ENCODE measurements at regions not wholly inside any gene's neighbourhood (a gene's known extent, or its start where the extent isn't known, plus 50 kb on each side); places are given as distances from the start of the nearest gene placed in this dataset.

DNA sequence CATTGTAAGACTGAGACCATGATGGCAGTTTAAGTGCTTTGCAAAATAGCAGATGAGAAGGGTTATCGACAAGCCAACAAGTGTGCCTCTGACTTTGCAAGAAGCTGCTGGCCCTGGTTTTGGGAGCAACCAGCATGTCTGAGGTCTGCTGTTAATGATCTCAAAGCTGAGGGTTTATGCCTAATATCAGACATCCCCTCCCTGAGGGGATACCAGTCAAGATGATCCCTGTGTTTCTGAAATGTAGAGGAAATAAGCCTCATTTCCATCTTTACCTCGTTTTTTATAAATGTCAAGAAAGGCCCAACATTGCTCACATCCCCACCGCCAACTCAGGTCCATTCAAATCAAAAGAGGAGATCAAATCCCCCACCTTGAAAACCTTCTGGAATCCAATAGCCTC, 120.6 kb downstream of the MYCN start:
- Histone ChIP-seq H2AFZ (ENCODE audit: low read depth, low read length, severe bottlenecking) (no peak overlapping the region), H3K79me2 (ENCODE audit: insufficient read depth, low read length) (no peaks in the 10 kb centered on the region), H3F3A (ENCODE audit: insufficient read depth) (no peaks in the 10 kb centered on the region), H3K4me2 (ENCODE audit: low read depth, low read length, poor library complexity, severe bottlenecking) (no peak overlapping the region), H3K9me2 (replicated peaks; ENCODE audit: insufficient read depth, low read length) (no peaks in the 10 kb centered on the region), H3K9me3 (ENCODE audit: insufficient read depth, low read length) (peaks cover 13% of the 10 kb centered on the region; the same call in 1 of the 2 replicates), H3K9ac (ENCODE audit: low read length) (no peak overlapping the region), H3K27ac (ENCODE audit: low read depth, low read length) (no peak overlapping the region), H3K4me3 (ENCODE audit: insufficient read depth, low read length, poor library complexity, severe bottlenecking) (no peak overlapping the region), H3K36me3 (ENCODE audit: low read length) (no peaks in the 10 kb centered on the region), H3K27me3 (ENCODE audit: low read length) (no peaks in the 10 kb centered on the region), H4K20me1 (ENCODE audit: low read depth, low read length) (no peaks in the 10 kb centered on the region)
- TF ChIP-seq EZH2phosphoT487 (conservative IDR thresholded peaks at IDR 0.05; ENCODE audit: low read length): no peak
- TF ChIP-seq, protein P1, sequence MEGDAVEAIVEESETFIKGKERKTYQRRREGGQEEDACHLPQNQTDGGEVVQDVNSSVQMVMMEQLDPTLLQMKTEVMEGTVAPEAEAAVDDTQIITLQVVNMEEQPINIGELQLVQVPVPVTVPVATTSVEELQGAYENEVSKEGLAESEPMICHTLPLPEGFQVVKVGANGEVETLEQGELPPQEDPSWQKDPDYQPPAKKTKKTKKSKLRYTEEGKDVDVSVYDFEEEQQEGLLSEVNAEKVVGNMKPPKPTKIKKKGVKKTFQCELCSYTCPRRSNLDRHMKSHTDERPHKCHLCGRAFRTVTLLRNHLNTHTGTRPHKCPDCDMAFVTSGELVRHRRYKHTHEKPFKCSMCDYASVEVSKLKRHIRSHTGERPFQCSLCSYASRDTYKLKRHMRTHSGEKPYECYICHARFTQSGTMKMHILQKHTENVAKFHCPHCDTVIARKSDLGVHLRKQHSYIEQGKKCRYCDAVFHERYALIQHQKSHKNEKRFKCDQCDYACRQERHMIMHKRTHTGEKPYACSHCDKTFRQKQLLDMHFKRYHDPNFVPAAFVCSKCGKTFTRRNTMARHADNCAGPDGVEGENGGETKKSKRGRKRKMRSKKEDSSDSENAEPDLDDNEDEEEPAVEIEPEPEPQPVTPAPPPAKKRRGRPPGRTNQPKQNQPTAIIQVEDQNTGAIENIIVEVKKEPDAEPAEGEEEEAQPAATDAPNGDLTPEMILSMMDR (IDR thresholded peaks at IDR 0.05; ENCODE audit: insufficient read depth, low read length, poor library complexity, severe bottlenecking): no peak

DNA sequence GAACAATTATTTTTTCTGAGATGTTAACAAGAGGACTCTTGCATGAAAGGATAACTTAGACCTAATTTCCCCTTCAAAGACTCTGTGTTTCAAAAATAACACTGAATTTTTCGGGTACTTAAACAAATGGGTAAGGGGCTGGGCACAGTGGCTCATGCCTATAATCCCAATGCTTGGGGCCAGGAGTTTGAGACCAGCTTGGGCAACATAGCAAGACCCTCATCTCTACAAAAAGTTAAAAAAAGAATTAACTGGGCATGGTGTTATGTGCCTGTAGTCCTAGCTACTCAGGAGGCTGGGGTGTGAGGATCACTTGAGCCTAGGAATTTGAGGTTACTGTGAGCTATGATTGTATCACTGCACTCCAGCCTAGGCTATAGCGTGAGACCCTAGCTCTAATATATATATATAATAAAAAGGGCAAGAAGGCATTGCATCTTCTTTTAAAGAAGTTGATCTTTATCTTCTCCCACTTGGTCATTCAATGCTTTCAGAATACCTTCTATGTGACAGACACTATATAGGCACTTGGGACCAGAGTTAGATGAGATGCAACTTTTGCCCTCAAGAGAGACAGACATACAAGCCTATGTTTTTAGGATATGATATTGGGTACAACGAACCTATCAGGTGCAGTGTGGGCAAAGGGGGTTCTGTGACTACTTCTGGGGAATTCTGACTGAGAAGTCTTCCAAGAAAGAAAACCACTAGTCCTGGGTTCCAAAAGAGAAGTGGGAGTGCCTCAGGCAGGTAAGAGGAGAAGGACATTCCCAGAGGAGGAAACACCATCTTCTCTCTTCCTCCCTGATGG, 120.0 kb downstream of the MYCN start:
- Histone ChIP-seq H3K36me3 (ENCODE audit: low read length) (no peaks in the 10 kb centered on the region), H4K20me1 (ENCODE audit: low read depth, low read length) (no peaks in the 10 kb centered on the region), H3K79me2 (ENCODE audit: insufficient read depth, low read length) (no peaks in the 10 kb centered on the region), H3K27me3 (ENCODE audit: low read length) (no peaks in the 10 kb centered on the region), H3K27ac (ENCODE audit: low read depth, low read length) (no peak overlapping the region), H3K4me3 (ENCODE audit: insufficient read depth, low read length, poor library complexity, severe bottlenecking) (no peak overlapping the region), H3K4me2 (ENCODE audit: low read depth, low read length, poor library complexity, severe bottlenecking) (no peak overlapping the region), H3K9me2 (replicated peaks; ENCODE audit: insufficient read depth, low read length) (no peaks in the 10 kb centered on the region), H3F3A (ENCODE audit: insufficient read depth) (no peaks in the 10 kb centered on the region), H3K9me3 (ENCODE audit: insufficient read depth, low read length) (peaks cover 13% of the 10 kb centered on the region; the same call in 1 of the 2 replicates), H2AFZ (ENCODE audit: low read depth, low read length, severe bottlenecking) (no peak overlapping the region), H3K9ac (ENCODE audit: low read length) (no peak overlapping the region)
- TF ChIP-seq, protein P1 (IDR thresholded peaks at IDR 0.05; ENCODE audit: insufficient read depth, low read length, poor library complexity, severe bottlenecking): no peak
- TF ChIP-seq EZH2phosphoT487 (conservative IDR thresholded peaks at IDR 0.05; ENCODE audit: low read length): no peak

GRCh38 chr2:16059393-16060016, 119.2 kb downstream of the MYCN start:
- Histone ChIP-seq H3K9me2 (replicated peaks; ENCODE audit: insufficient read depth, low read length) (no peaks in the 10 kb centered on the region), H3K27me3 (ENCODE audit: low read length) (no peaks in the 10 kb centered on the region), H2AFZ (ENCODE audit: low read depth, low read length, severe bottlenecking) (no peak overlapping the region), H3K27ac (ENCODE audit: low read depth, low read length) (no peak overlapping the region), H3K9me3 (ENCODE audit: insufficient read depth, low read length) (peaks cover 13% of the 10 kb centered on the region; the same call in 1 of the 2 replicates), H3K4me2 (ENCODE audit: low read depth, low read length, poor library complexity, severe bottlenecking) (no peak overlapping the region), H4K20me1 (ENCODE audit: low read depth, low read length) (no peaks in the 10 kb centered on the region), H3F3A (ENCODE audit: insufficient read depth) (no peaks in the 10 kb centered on the region), H3K4me3 (ENCODE audit: insufficient read depth, low read length, poor library complexity, severe bottlenecking) (no peak overlapping the region), H3K36me3 (ENCODE audit: low read length) (no peaks in the 10 kb centered on the region), H3K9ac (ENCODE audit: low read length) (no peak overlapping the region), H3K79me2 (ENCODE audit: insufficient read depth, low read length) (no peaks in the 10 kb centered on the region)
- no peak for TF ChIP-seq EZH2phosphoT487 (conservative IDR thresholded peaks at IDR 0.05; ENCODE audit: low read length)
- TF ChIP-seq, protein P1 (IDR thresholded peaks at IDR 0.05; ENCODE audit: insufficient read depth, low read length, poor library complexity, severe bottlenecking): no peak
